Fibroblast of lung (primary cell): ENCODE measurements at regions not wholly inside any gene's neighbourhood (a gene's known extent, or its start where the extent isn't known, plus 50 kb on each side); places are given as distances from the start of the nearest gene placed in this dataset.

Experiments
- DNase-seq, 2 donors: peaks; one replicate each; pipeline versions ENCODE4 v3.0.0 to v3.0.0-alpha.2; 2010; ENCODE audit warnings: low read depth in 2 of 2
- H2AFZ ChIP-seq: 2 replicates; pipeline ENCODE4 v1.5.1; 2012; ENCODE audit warnings: low read length, control low read depth, inconsistent platforms
- H3K27ac ChIP-seq: 2 replicates; pipeline ENCODE4 v1.5.1; 2011; ENCODE audit warnings: low read length, control low read depth; ENCODE audit not compliant: insufficient read depth
- H3K27me3 ChIP-seq: 2 replicates; pipeline ENCODE4 v1.5.1; 2011; ENCODE audit warnings: mild to moderate bottlenecking, low read length; ENCODE audit not compliant: control insufficient read depth, insufficient read depth
- H3K36me3 ChIP-seq: 2 replicates; pipeline ENCODE4 v1.5.1; 2011; ENCODE audit warnings: low read length; ENCODE audit not compliant: control insufficient read depth, insufficient read depth
- H3K4me1 ChIP-seq: 2 replicates; pipeline ENCODE4 v1.5.1; 2011; ENCODE audit warnings: low read length; ENCODE audit not compliant: control insufficient read depth, insufficient read depth; ENCODE audit errors: extremely low read depth
- H3K4me2 ChIP-seq: 2 replicates; pipeline ENCODE4 v1.5.1; 2011; ENCODE audit warnings: low read length, control low read depth; ENCODE audit not compliant: insufficient read depth; ENCODE audit errors: extremely low read depth
- H3K4me3 ChIP-seq, 4 experiments: fragments of 200-600 bp in 1 of 4; sonication (generic) in 1 of 4; replicated peaks in 1 of 4; 2 replicates each; pipeline ENCODE4 v1.5.1; 2011 to 2016; ENCODE audit warnings: low read length in 4 of 4, low read depth in 3 of 4, mild to moderate bottlenecking in 3 of 4, control low read depth in 2 of 4, inconsistent platforms in 1 of 4, mixed read lengths in 1 of 4; ENCODE audit not compliant: insufficient read depth in 1 of 4; ENCODE audit errors: control extremely low read depth in 1 of 4
- H3K79me2 ChIP-seq: 2 replicates; pipeline ENCODE4 v1.5.1; 2012; ENCODE audit warnings: mild to moderate bottlenecking, low read length, inconsistent platforms; ENCODE audit not compliant: control insufficient read depth, insufficient read depth
- H3K9ac ChIP-seq: 2 replicates; pipeline ENCODE4 v1.5.1; 2011; ENCODE audit warnings: mild to moderate bottlenecking, low read length, control low read depth; ENCODE audit not compliant: insufficient read depth
- H3K9me3 ChIP-seq: 2 replicates; pipeline ENCODE4 v1.5.1; 2012; ENCODE audit warnings: low read depth, low read length; ENCODE audit not compliant: control insufficient read depth, insufficient read depth
- H4K20me1 ChIP-seq: 2 replicates; pipeline ENCODE4 v1.5.1; 2011; ENCODE audit warnings: low read length; ENCODE audit not compliant: control insufficient read depth, insufficient read depth; ENCODE audit errors: extremely low read depth
- CTCF ChIP-seq, 2 donors: IDR thresholded peaks in 1 of 2; conservative IDR thresholded peaks in 1 of 2; 1 replicate in 1 of 2; 2 replicates in 1 of 2; pipeline ENCODE4 v1.5.1; 2011 to 2012; ENCODE audit warnings: low read length in 2 of 2, control low read depth in 1 of 2, inconsistent platforms in 1 of 2, low read depth in 1 of 2, mild to moderate bottlenecking in 1 of 2
- EZH2 ChIP-seq: IDR thresholded peaks from 2 replicates; pipeline ENCODE4 v1.5.1; 2012; ENCODE audit warnings: low read length, control low read depth, mild to moderate bottlenecking; ENCODE audit errors: missing control alignments

GRCh38 chr2:35989503-35989902 lies 366.1 kb upstream of the CRIM1 start:
- H3K36me3 ChIP-seq = no peaks in the 10 kb centered on the region
- H3K79me2 ChIP-seq = no peaks in the 10 kb centered on the region
- no peaks in the 10 kb centered on the region for H3K27me3 ChIP-seq
- H3K4me1 ChIP-seq = no peaks in the 10 kb centered on the region
- H2AFZ ChIP-seq = no peak overlapping the region
- no peaks in the 10 kb centered on the region for H4K20me1 ChIP-seq
- peak in 1 of 2 donors; percentile 1 for DNase-seq
- H3K4me3 ChIP-seq = no peak overlapping the region
- no peak for TF ChIP-seq EZH2
- TF ChIP-seq CTCF (conservative IDR thresholded peaks at IDR 0.05 in 1 of 2, IDR thresholded peaks at IDR 0.05 in 1 of 2; ENCODE audit: low read depth in 1 of 2, low read length in 2 of 2) = no peak
- no peak overlapping the region for H3K9ac ChIP-seq
- no peak overlapping the region for H3K27ac ChIP-seq
- no peaks in the 10 kb centered on the region for H3K9me3 ChIP-seq
- H3K4me2 ChIP-seq = no peak overlapping the region

- H4K20me1 ChIP-seq = no peaks in the 10 kb centered on the region
- no peak overlapping the region for H3K4me2 ChIP-seq
- DNase-seq = no peak
- H3K79me2 ChIP-seq = no peaks in the 10 kb centered on the region
- no peak overlapping the region for H3K27ac ChIP-seq
- no peak overlapping the region for H2AFZ ChIP-seq
- no peak overlapping the region for H3K9ac ChIP-seq
- no peaks in the 10 kb centered on the region for H3K27me3 ChIP-seq
- no peaks in the 10 kb centered on the region for H3K36me3 ChIP-seq
- no peaks in the 10 kb centered on the region for H3K9me3 ChIP-seq
- TF ChIP-seq EZH2 = no peak
- TF ChIP-seq CTCF (conservative IDR thresholded peaks at IDR 0.05 in 1 of 2, IDR thresholded peaks at IDR 0.05 in 1 of 2; ENCODE audit: low read depth in 1 of 2, low read length in 2 of 2) = no peak
- no peak overlapping the region for H3K4me3 ChIP-seq
- no peaks in the 10 kb centered on the region for H3K4me1 ChIP-seq
Observed at GRCh38 chr2:35989040-35989439, 366.5 kb upstream of the CRIM1 start.

- H3K9me3 ChIP-seq = no peaks in the 10 kb centered on the region
- H3K79me2 ChIP-seq = no peaks in the 10 kb centered on the region
- H3K4me3 ChIP-seq = no peak overlapping the region
- H3K4me1 ChIP-seq = no peaks in the 10 kb centered on the region
- no peaks in the 10 kb centered on the region for H4K20me1 ChIP-seq
- TF ChIP-seq EZH2 (no peak), CTCF (conservative IDR thresholded peaks at IDR 0.05 in 1 of 2, IDR thresholded peaks at IDR 0.05 in 1 of 2; ENCODE audit: low read depth in 1 of 2, low read length in 2 of 2) (no peak)
- H3K36me3 ChIP-seq = no peaks in the 10 kb centered on the region
- no peak overlapping the region for H3K9ac ChIP-seq
- no peak overlapping the region for H2AFZ ChIP-seq
- no peak overlapping the region for H3K4me2 ChIP-seq
- no peaks in the 10 kb centered on the region for H3K27me3 ChIP-seq
- no peak for DNase-seq
- H3K27ac ChIP-seq = no peak overlapping the region
Observed at GRCh38 chr2:35986871-35987270, 368.7 kb upstream of the CRIM1 start.
